HCT116 (cell line): ENCODE measurements at regions not wholly inside any gene's neighbourhood (a gene's known extent, or its start where the extent isn't known, plus 50 kb on each side); places are given as distances from the start of the nearest gene placed in this dataset.

Source experiments
- ATAC-seq: fragments of 200-7000 bp; cut with Tn5 transposase; 2 replicates; pipeline ENCODE4 v1.9.1; 2020; ENCODE audit warnings: mild to moderate bottlenecking, moderate library complexity
- BruUV-seq: library from RNA; stranded (reverse); fragments of 400-500 nt; replicated peaks from 2 replicates; lab custom pipeline; 2021; lab: Mats Ljungman, UMichigan
- CTCF ChIA-PET: fragments of 300-600 bp; sonication (Branson Sonifier 250); formaldehyde crosslinking; loops from one replicate; lab custom pipeline; 2021; ENCODE audit warnings: antibody characterized with exemption; lab: Charles Lee
- POLR2A ChIA-PET: fragments of 300-600, 350-600 bp; sonication (Branson Sonifier 250); formaldehyde crosslinking; loops from one replicate; lab custom pipeline; 2021; ENCODE audit warnings: antibody characterized with exemption; lab: Charles Lee
- RAD21 ChIA-PET, 2 experiments: fragments of 300-600 bp; sonication (Branson Sonifier 250); formaldehyde crosslinking; loops; one replicate each; lab custom pipeline; 2023; ENCODE audit warnings: low total read pairs in 2 of 2; ENCODE audit not compliant: uncharacterized antibody in 2 of 2, unreplicated experiment in 2 of 2, low non-redundant PET in 1 of 2; lab: Charles Lee
- DNase-seq: peaks from one replicate; pipeline ENCODE4 v3.0.0-alpha.2; 2010; ENCODE audit warnings: low read depth, low spot score
- H2AFZ ChIP-seq: fragments of 200-600 bp; shearing (Covaris generic), sonication (generic); 2 replicates; pipeline ENCODE4 v1.6.1; 2017; ENCODE audit warnings: low read depth, mixed run types, mixed read lengths, antibody characterized with exemption, low read length; ENCODE audit not compliant: poor library complexity, severe bottlenecking
- H3K27ac ChIP-seq: 2 replicates; pipeline ENCODE4 v1.5.1; 2012; ENCODE audit warnings: low read depth, low read length
- H3K27me3 ChIP-seq: fragments of 200-600 bp; sonication (generic); 2 replicates; pipeline ENCODE4 v1.6.1; 2016; ENCODE audit warnings: mixed run types, low read length, mixed read lengths; ENCODE audit not compliant: insufficient read depth
- H3K36me3 ChIP-seq, 2 experiments: fragments of 200-500 bp in 1 of 2; fragments of 200-600 bp in 1 of 2; sonication (Bioruptor generic) in 1 of 2; sonication (generic) in 1 of 2; 2 replicates each; pipeline versions ENCODE4 v1.5.1 to v1.6.1; 2014 to 2016; ENCODE audit warnings: low read length in 2 of 2, inconsistent platforms in 1 of 2, mixed read lengths in 1 of 2, mixed run types in 1 of 2; ENCODE audit not compliant: insufficient read depth in 2 of 2, control insufficient read depth in 1 of 2
- H3K4me1 ChIP-seq, 2 experiments: fragments of 200-600 bp in 1 of 2; sonication (generic) in 1 of 2; 2 replicates each; pipeline versions ENCODE4 v1.5.1 to v1.6.1; 2012 to 2017; ENCODE audit warnings: low read length in 2 of 2, inconsistent platforms in 1 of 2, mild to moderate bottlenecking in 1 of 2, mixed read lengths in 1 of 2, mixed run types in 1 of 2, moderate library complexity in 1 of 2; ENCODE audit not compliant: insufficient read depth in 2 of 2, control insufficient read depth in 1 of 2
- H3K4me2 ChIP-seq: fragments of 200-600 bp; sonication (generic); 2 replicates; pipeline ENCODE4 v1.6.1; 2017; ENCODE audit warnings: mixed run types, low read length, mixed read lengths
- H3K4me3 ChIP-seq, 2 experiments: fragments of 200-600 bp in 1 of 2; sonication (generic) in 1 of 2; replicated peaks in 1 of 2; 2 replicates each; pipeline ENCODE4 v1.5.1; 2011 to 2016; ENCODE audit warnings: low read length in 2 of 2, control low read depth in 1 of 2, low read depth in 1 of 2, mild to moderate bottlenecking in 1 of 2, mixed read lengths in 1 of 2, mixed run types in 1 of 2
- H3K79me2 ChIP-seq: fragments of 200-600 bp; sonication (generic); 2 replicates; pipeline ENCODE4 v1.6.1; 2017; ENCODE audit warnings: mild to moderate bottlenecking, mixed run types, low read length, moderate library complexity, mixed read lengths; ENCODE audit not compliant: insufficient read depth
- H3K9ac ChIP-seq: fragments of 200-600 bp; sonication (generic); 2 replicates; pipeline ENCODE4 v1.6.1; 2016; ENCODE audit warnings: low read length, mixed read lengths
- H3K9me2 ChIP-seq: fragments of 200-600 bp; sonication (generic), shearing (Covaris generic); 2 replicates; pipeline ENCODE4 v1.6.1; 2017; ENCODE audit warnings: mixed run types, mild to moderate bottlenecking, moderate library complexity; ENCODE audit not compliant: insufficient read depth
- H3K9me3 ChIP-seq, 2 experiments: fragments of 200-500 bp in 1 of 2; fragments of 200-600 bp in 1 of 2; sonication (Bioruptor generic) in 1 of 2; sonication (generic) in 1 of 2; 2 replicates each; pipeline ENCODE4 v1.6.1; 2014 to 2017; ENCODE audit warnings: low read length in 2 of 2, mixed read lengths in 2 of 2, inconsistent platforms in 1 of 2, low read depth in 1 of 2, mild to moderate bottlenecking in 1 of 2, mixed run types in 1 of 2, moderate library complexity in 1 of 2; ENCODE audit not compliant: control insufficient read depth in 1 of 2, insufficient read depth in 1 of 2
- H4K20me1 ChIP-seq: fragments of 200-600 bp; sonication (generic), shearing (Covaris generic); 2 replicates; pipeline ENCODE4 v1.6.1; 2017; ENCODE audit warnings: mixed run types, mild to moderate bottlenecking, moderate library complexity; ENCODE audit not compliant: insufficient read depth
- EGR1 ChIP-seq: IDR thresholded peaks from 2 replicates; pipeline ENCODE4 v1.6.1; 2012; ENCODE audit warnings: low read depth
- ELF1 ChIP-seq: IDR thresholded peaks from 2 replicates; pipeline ENCODE4 v1.6.1; 2012; ENCODE audit warnings: low read depth, borderline replicate concordance
- EZH2 ChIP-seq: fragments of 200-600 bp; sonication (generic); IDR thresholded peaks from 2 replicates; pipeline ENCODE4 v1.6.1; 2017; ENCODE audit warnings: antibody characterized with exemption, mixed run types
- FOSL1 ChIP-seq: IDR thresholded peaks from 2 replicates; pipeline ENCODE4 v1.6.1; 2012; ENCODE audit warnings: low read depth
- JUND ChIP-seq: IDR thresholded peaks from 2 replicates; pipeline ENCODE4 v1.6.1; 2012
- SIN3A ChIP-seq: IDR thresholded peaks from 2 replicates; pipeline ENCODE4 v1.6.1; 2012; ENCODE audit warnings: low read depth
- TCF7L2 ChIP-seq: IDR thresholded peaks from 2 replicates; pipeline ENCODE4 v1.7.0; 2011; ENCODE audit warnings: borderline replicate concordance, inconsistent platforms; ENCODE audit not compliant: insufficient read depth, insufficient read length; ENCODE audit errors: extremely low read depth
- intact Hi-C: fragments of 100-400 bp; cut with micrococcal nuclease; formaldehyde crosslinking; loops from 2 replicates; pipeline ENCODE4 v1.10.0; 2022
- TF ChIP-seq, protein P1 (sequence below): IDR thresholded peaks from 2 replicates; pipeline ENCODE4 v1.6.1; 2012; ENCODE audit warnings: low read depth

DNA sequence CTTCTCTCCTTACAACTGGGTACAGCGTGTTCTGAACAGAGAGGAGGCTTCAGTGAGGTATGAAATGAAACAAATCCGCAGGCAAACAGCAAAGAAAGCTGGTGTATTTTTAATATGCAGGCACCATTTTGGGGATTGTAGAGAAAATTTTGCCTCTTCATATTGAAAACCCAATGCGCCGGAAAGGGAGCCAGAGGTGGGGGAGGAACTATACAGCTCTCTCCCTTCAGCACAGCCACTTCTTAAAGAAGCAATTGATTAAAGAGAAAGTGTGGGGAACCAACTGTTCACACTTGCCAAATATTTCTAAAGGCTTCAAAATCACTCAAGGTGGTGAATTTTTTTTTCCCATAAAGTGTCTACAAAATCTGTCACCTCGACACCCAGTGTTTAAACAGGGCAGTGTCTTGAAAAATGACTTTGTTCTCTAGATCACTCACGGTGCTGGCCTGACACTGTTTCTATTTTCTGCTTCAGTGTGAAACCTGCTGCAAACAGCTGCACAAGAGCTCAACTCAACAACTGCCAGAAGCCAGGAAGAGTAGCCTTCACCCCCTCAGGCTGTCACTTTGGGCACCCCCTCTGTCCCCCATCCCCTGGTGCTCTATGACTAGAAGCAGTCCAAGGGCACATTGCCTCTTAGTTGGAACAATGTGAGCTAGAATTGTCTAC lies 123.8 kb upstream of the CTTNBP2NL start:
- intact Hi-C loops: no loop called here
- no peaks in the 10 kb centered on the region for H3K4me1 ChIP-seq
- no peak overlapping the region for H3K9ac ChIP-seq
- CTCF ChIA-PET: no interaction called here
- TF ChIP-seq ELF1: no peak
- TF ChIP-seq FOSL1: no peak
- TF ChIP-seq EZH2: no peak
- no peak for TF ChIP-seq SIN3A
- TF ChIP-seq, protein P1, sequence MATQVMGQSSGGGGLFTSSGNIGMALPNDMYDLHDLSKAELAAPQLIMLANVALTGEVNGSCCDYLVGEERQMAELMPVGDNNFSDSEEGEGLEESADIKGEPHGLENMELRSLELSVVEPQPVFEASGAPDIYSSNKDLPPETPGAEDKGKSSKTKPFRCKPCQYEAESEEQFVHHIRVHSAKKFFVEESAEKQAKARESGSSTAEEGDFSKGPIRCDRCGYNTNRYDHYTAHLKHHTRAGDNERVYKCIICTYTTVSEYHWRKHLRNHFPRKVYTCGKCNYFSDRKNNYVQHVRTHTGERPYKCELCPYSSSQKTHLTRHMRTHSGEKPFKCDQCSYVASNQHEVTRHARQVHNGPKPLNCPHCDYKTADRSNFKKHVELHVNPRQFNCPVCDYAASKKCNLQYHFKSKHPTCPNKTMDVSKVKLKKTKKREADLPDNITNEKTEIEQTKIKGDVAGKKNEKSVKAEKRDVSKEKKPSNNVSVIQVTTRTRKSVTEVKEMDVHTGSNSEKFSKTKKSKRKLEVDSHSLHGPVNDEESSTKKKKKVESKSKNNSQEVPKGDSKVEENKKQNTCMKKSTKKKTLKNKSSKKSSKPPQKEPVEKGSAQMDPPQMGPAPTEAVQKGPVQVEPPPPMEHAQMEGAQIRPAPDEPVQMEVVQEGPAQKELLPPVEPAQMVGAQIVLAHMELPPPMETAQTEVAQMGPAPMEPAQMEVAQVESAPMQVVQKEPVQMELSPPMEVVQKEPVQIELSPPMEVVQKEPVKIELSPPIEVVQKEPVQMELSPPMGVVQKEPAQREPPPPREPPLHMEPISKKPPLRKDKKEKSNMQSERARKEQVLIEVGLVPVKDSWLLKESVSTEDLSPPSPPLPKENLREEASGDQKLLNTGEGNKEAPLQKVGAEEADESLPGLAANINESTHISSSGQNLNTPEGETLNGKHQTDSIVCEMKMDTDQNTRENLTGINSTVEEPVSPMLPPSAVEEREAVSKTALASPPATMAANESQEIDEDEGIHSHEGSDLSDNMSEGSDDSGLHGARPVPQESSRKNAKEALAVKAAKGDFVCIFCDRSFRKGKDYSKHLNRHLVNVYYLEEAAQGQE: no peak
- TF ChIP-seq TCF7L2: no peak
- TF ChIP-seq JUND: no peak
- TF ChIP-seq EGR1: no peak
- H3K4me2 ChIP-seq: no peak overlapping the region
- RAD21 ChIA-PET: no interaction called here
- H3K9me3 ChIP-seq: peaks cover 0 to 17% of the 10 kb centered on the region in 2 experiments; a peak in 1 of 4 replicates
- H4K20me1 ChIP-seq: no peaks in the 10 kb centered on the region
- H3K9me2 ChIP-seq: no peaks in the 10 kb centered on the region
- POLR2A ChIA-PET: no interaction called here
- BruUV-seq: no TSS peak
- H3K27ac ChIP-seq: no peak overlapping the region
- ATAC-seq (no peak), DNase-seq (no peak)
- peaks cover 34% of the 10 kb centered on the region; the same call in 1 of the 2 replicates for H3K27me3 ChIP-seq
- H3K79me2 ChIP-seq: no peaks in the 10 kb centered on the region
- H3K36me3 ChIP-seq: no peaks in the 10 kb centered on the region
- H2AFZ ChIP-seq: no peak overlapping the region
- H3K4me3 ChIP-seq: no peak overlapping the region
